ENCODE measurements at regions not wholly inside any gene's neighbourhood (a gene's known extent, or its start where the extent isn't known, plus 50 kb on each side); places are given as distances from the start of the nearest gene placed in this dataset.

GRCh38 chr16:51569203-51569931 is 418.3 kb upstream of the SALL1 start:
- Histone ChIP-seq H3K4me3 (ENCODE audit: low read depth in 1 of 2, low read length in 2 of 2) (no peak overlapping the region), H3K36me3 (ENCODE audit: control insufficient read depth in 1 of 2, insufficient read depth in 2 of 2, low read length in 2 of 2) (no peaks in the 10 kb centered on the region), H3K9me3 (ENCODE audit: control insufficient read depth in 1 of 2, low read length in 2 of 2) (no peaks in the 10 kb centered on the region), H3K27me3 (ENCODE audit: low read depth, low read length) (no peaks in the 10 kb centered on the region), H3K4me1 (ENCODE audit: control insufficient read depth in 1 of 2, insufficient read depth in 2 of 2, low read length in 2 of 2) (no peaks in the 10 kb centered on the region), H3K27ac (ENCODE audit: low read length) (no peak overlapping the region)

GRCh38 chr16:51567911-51568310 is 416.8 kb upstream of the SALL1 start:
- no peak overlapping the region for H3K4me3 ChIP-seq (ENCODE audit: low read depth in 1 of 2, low read length in 2 of 2)
- no peaks in the 10 kb centered on the region for H3K27me3 ChIP-seq (ENCODE audit: low read depth, low read length)

GRCh38 chr16:51565184-51565583 is 414.1 kb upstream of the SALL1 start:
- no peak overlapping the region for H3K27ac ChIP-seq (ENCODE audit: low read length)
- no peaks in the 10 kb centered on the region for H3K27me3 ChIP-seq (ENCODE audit: low read depth, low read length)
- H3K36me3 ChIP-seq (ENCODE audit: control insufficient read depth in 1 of 2, insufficient read depth in 2 of 2, low read length in 2 of 2): no peaks in the 10 kb centered on the region
- H3K4me3 ChIP-seq (ENCODE audit: low read depth in 1 of 2, low read length in 2 of 2): no peak overlapping the region
- H3K4me1 ChIP-seq (ENCODE audit: control insufficient read depth in 1 of 2, insufficient read depth in 2 of 2, low read length in 2 of 2): no peaks in the 10 kb centered on the region
- H3K9me3 ChIP-seq (ENCODE audit: control insufficient read depth in 1 of 2, low read length in 2 of 2): peaks cover 0 to 3% of the 10 kb centered on the region in 2 donors

More at GRCh38 chr16:51567911-51568310, 416.8 kb upstream of the SALL1 start:
- Histone ChIP-seq H3K36me3 (ENCODE audit: control insufficient read depth in 1 of 2, insufficient read depth in 2 of 2, low read length in 2 of 2) (no peaks in the 10 kb centered on the region), H3K27ac (ENCODE audit: low read length) (no peak overlapping the region), H3K4me1 (ENCODE audit: control insufficient read depth in 1 of 2, insufficient read depth in 2 of 2, low read length in 2 of 2) (no peaks in the 10 kb centered on the region), H3K9me3 (ENCODE audit: control insufficient read depth in 1 of 2, low read length in 2 of 2) (peaks cover 0 to 3% of the 10 kb centered on the region in 2 donors)

- no peaks in the 10 kb centered on the region for H3K4me1 ChIP-seq (ENCODE audit: control insufficient read depth in 1 of 2, insufficient read depth in 2 of 2, low read length in 2 of 2)
- H3K27ac ChIP-seq (ENCODE audit: low read length): no peak overlapping the region
These were observed 411.8 kb upstream of the SALL1 start for GRCh38 chr16:51562891-51563290.

GRCh38 chr16:51559901-51560300 is 408.8 kb upstream of the SALL1 start:
- peaks cover 0 to 3% of the 10 kb centered on the region in 2 donors for H3K9me3 ChIP-seq (ENCODE audit: control insufficient read depth in 1 of 2, low read length in 2 of 2)
- no peak overlapping the region for H3K27ac ChIP-seq (ENCODE audit: low read length)
- H3K27me3 ChIP-seq (ENCODE audit: low read depth, low read length): no peaks in the 10 kb centered on the region
- H3K36me3 ChIP-seq (ENCODE audit: control insufficient read depth in 1 of 2, insufficient read depth in 2 of 2, low read length in 2 of 2): no peaks in the 10 kb centered on the region
- no peak overlapping the region for H3K4me3 ChIP-seq (ENCODE audit: low read depth in 1 of 2, low read length in 2 of 2)
- no peaks in the 10 kb centered on the region for H3K4me1 ChIP-seq (ENCODE audit: control insufficient read depth in 1 of 2, insufficient read depth in 2 of 2, low read length in 2 of 2)

More at GRCh38 chr16:51562891-51563290, 411.8 kb upstream of the SALL1 start:
- Histone ChIP-seq H3K4me3 (ENCODE audit: low read depth in 1 of 2, low read length in 2 of 2) (no peak overlapping the region), H3K27me3 (ENCODE audit: low read depth, low read length) (no peaks in the 10 kb centered on the region), H3K36me3 (ENCODE audit: control insufficient read depth in 1 of 2, insufficient read depth in 2 of 2, low read length in 2 of 2) (no peaks in the 10 kb centered on the region), H3K9me3 (ENCODE audit: control insufficient read depth in 1 of 2, low read length in 2 of 2) (peaks cover 0 to 3% of the 10 kb centered on the region in 2 donors)

GRCh38 chr16:51557670-51558069 is 406.6 kb upstream of the SALL1 start:
- Histone ChIP-seq H3K9me3 (ENCODE audit: control insufficient read depth in 1 of 2, low read length in 2 of 2) (no peaks in the 10 kb centered on the region), H3K4me3 (ENCODE audit: low read depth in 1 of 2, low read length in 2 of 2) (no peak overlapping the region), H3K4me1 (ENCODE audit: control insufficient read depth in 1 of 2, insufficient read depth in 2 of 2, low read length in 2 of 2) (no peaks in the 10 kb centered on the region), H3K36me3 (ENCODE audit: control insufficient read depth in 1 of 2, insufficient read depth in 2 of 2, low read length in 2 of 2) (no peaks in the 10 kb centered on the region), H3K27ac (ENCODE audit: low read length) (no peak overlapping the region), H3K27me3 (ENCODE audit: low read depth, low read length) (no peaks in the 10 kb centered on the region)

- no peaks in the 10 kb centered on the region for H3K27me3 ChIP-seq (ENCODE audit: low read depth, low read length)
- H3K4me3 ChIP-seq (ENCODE audit: low read depth in 1 of 2, low read length in 2 of 2): no peak overlapping the region
- H3K4me1 ChIP-seq (ENCODE audit: control insufficient read depth in 1 of 2, insufficient read depth in 2 of 2, low read length in 2 of 2): no peaks in the 10 kb centered on the region
- no peaks in the 10 kb centered on the region for H3K9me3 ChIP-seq (ENCODE audit: control insufficient read depth in 1 of 2, low read length in 2 of 2)
- H3K36me3 ChIP-seq (ENCODE audit: control insufficient read depth in 1 of 2, insufficient read depth in 2 of 2, low read length in 2 of 2): no peaks in the 10 kb centered on the region
- H3K27ac ChIP-seq (ENCODE audit: low read length): no peak overlapping the region
These were observed 405.7 kb upstream of the SALL1 start for GRCh38 chr16:51556694-51557340.

GRCh38 chr16:51553910-51554309 is 402.8 kb upstream of the SALL1 start:
- Histone ChIP-seq H3K27ac (ENCODE audit: low read length) (no peak overlapping the region), H3K36me3 (ENCODE audit: control insufficient read depth in 1 of 2, insufficient read depth in 2 of 2, low read length in 2 of 2) (no peaks in the 10 kb centered on the region), H3K4me3 (ENCODE audit: low read depth in 1 of 2, low read length in 2 of 2) (no peak overlapping the region), H3K4me1 (ENCODE audit: control insufficient read depth in 1 of 2, insufficient read depth in 2 of 2, low read length in 2 of 2) (no peaks in the 10 kb centered on the region), H3K9me3 (ENCODE audit: control insufficient read depth in 1 of 2, low read length in 2 of 2) (no peaks in the 10 kb centered on the region), H3K27me3 (ENCODE audit: low read depth, low read length) (no peaks in the 10 kb centered on the region)

GRCh38 chr16:51553314-51553713 is 402.2 kb upstream of the SALL1 start:
- H3K4me1 ChIP-seq (ENCODE audit: control insufficient read depth in 1 of 2, insufficient read depth in 2 of 2, low read length in 2 of 2): no peaks in the 10 kb centered on the region
- H3K27ac ChIP-seq (ENCODE audit: low read length): no peak overlapping the region
- no peak overlapping the region for H3K4me3 ChIP-seq (ENCODE audit: low read depth in 1 of 2, low read length in 2 of 2)
- H3K36me3 ChIP-seq (ENCODE audit: control insufficient read depth in 1 of 2, insufficient read depth in 2 of 2, low read length in 2 of 2): no peaks in the 10 kb centered on the region
- H3K9me3 ChIP-seq (ENCODE audit: control insufficient read depth in 1 of 2, low read length in 2 of 2): no peaks in the 10 kb centered on the region
- H3K27me3 ChIP-seq (ENCODE audit: low read depth, low read length): no peaks in the 10 kb centered on the region

GRCh38 chr16:51550800-51551347 is 399.8 kb upstream of the SALL1 start:
- H3K9me3 ChIP-seq (ENCODE audit: control insufficient read depth in 1 of 2, low read length in 2 of 2): no peaks in the 10 kb centered on the region
- no peaks in the 10 kb centered on the region for H3K4me1 ChIP-seq (ENCODE audit: control insufficient read depth in 1 of 2, insufficient read depth in 2 of 2, low read length in 2 of 2)
- H3K27me3 ChIP-seq (ENCODE audit: low read depth, low read length): no peaks in the 10 kb centered on the region
- no peaks in the 10 kb centered on the region for H3K36me3 ChIP-seq (ENCODE audit: control insufficient read depth in 1 of 2, insufficient read depth in 2 of 2, low read length in 2 of 2)
- H3K27ac ChIP-seq (ENCODE audit: low read length): no peak overlapping the region
- no peak overlapping the region for H3K4me3 ChIP-seq (ENCODE audit: low read depth in 1 of 2, low read length in 2 of 2)

- Histone ChIP-seq H3K4me3 (ENCODE audit: low read depth in 1 of 2, low read length in 2 of 2) (no peak overlapping the region), H3K4me1 (ENCODE audit: control insufficient read depth in 1 of 2, insufficient read depth in 2 of 2, low read length in 2 of 2) (no peaks in the 10 kb centered on the region), H3K9me3 (ENCODE audit: control insufficient read depth in 1 of 2, low read length in 2 of 2) (no peaks in the 10 kb centered on the region), H3K27ac (ENCODE audit: low read length) (no peak overlapping the region), H3K27me3 (ENCODE audit: low read depth, low read length) (no peaks in the 10 kb centered on the region), H3K36me3 (ENCODE audit: control insufficient read depth in 1 of 2, insufficient read depth in 2 of 2, low read length in 2 of 2) (no peaks in the 10 kb centered on the region)
These were observed 398.8 kb upstream of the SALL1 start for GRCh38 chr16:51549836-51550235.
